Skeletal muscle tissue (tissue), 3 donors: ENCODE measurements at regions not wholly inside any gene's neighbourhood (a gene's known extent, or its start where the extent isn't known, plus 50 kb on each side); places are given as distances from the start of the nearest gene placed in this dataset.
"Not testable (repeated sequence)": the region's sequence is repeated elsewhere in the genome, so short reads cannot be mapped to it uniquely, and the experiment has no call there.

Experiments used
- H3K27ac ChIP-seq: one replicate; pipeline ENCODE4 v1.7.0; 2013; ENCODE audit warnings: mild to moderate bottlenecking, low read depth, low read length, inconsistent platforms
- H3K27me3 ChIP-seq, 3 donors: one replicate each; pipeline ENCODE4 v1.7.0; 2013; ENCODE audit warnings: low read length in 3 of 3; ENCODE audit not compliant: control insufficient read depth in 3 of 3, insufficient read depth in 3 of 3
- H3K36me3 ChIP-seq, 3 donors: one replicate each; pipeline ENCODE4 v1.7.0; 2013; ENCODE audit warnings: low read length in 3 of 3; ENCODE audit not compliant: control insufficient read depth in 3 of 3, insufficient read depth in 3 of 3
- H3K4me1 ChIP-seq, 3 donors: one replicate each; pipeline ENCODE4 v1.7.0; 2013; ENCODE audit warnings: low read length in 3 of 3, mild to moderate bottlenecking in 3 of 3; ENCODE audit not compliant: control insufficient read depth in 3 of 3, insufficient read depth in 3 of 3
- H3K4me3 ChIP-seq, 3 donors: one replicate each; pipeline ENCODE4 v1.7.0; 2013; ENCODE audit warnings: low read length in 3 of 3
- H3K9ac ChIP-seq, 3 donors: one replicate each; pipeline ENCODE4 v1.7.0; 2013; ENCODE audit warnings: low read length in 3 of 3, mild to moderate bottlenecking in 3 of 3, moderate library complexity in 2 of 3, low read depth in 1 of 3
- H3K9me3 ChIP-seq, 3 donors: one replicate each; pipeline ENCODE4 v1.7.0; 2013; ENCODE audit warnings: low read length in 3 of 3; ENCODE audit not compliant: control insufficient read depth in 3 of 3
- donor health status: Osteomylitis.

DNA sequence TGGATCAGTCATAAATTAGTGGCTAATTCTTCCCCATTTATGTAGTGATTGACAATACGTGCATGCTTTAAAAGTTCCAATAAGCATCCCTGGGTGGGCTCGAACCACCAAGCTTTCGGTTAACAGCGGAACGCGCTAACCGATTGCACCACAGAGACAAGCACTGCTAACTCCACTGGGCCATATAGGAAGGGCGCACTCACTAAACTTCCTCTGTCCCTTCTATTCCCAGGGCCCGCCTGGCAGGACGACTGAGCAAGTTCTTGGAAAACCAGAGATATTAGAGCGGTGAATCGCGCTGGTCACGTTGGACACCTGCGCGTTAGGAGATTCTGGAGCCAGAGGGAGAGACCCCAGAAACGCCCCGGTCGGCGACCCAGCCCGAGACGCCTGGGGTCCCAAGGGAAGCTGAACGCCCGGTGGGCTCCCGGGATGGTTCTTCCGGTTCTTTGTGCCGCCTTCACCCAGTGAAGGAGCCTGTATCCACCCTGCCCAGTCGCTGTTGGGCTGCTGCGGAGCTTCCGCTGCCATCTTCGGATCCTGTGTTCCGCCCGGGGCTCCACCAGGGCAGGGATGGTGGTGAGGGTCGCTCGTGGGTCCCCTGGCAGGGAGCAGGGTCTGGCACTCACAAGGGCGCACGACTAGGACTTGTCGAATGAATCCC, 62.8 kb downstream of the PPIAL4A start:
- H3K27me3 ChIP-seq, H3K36me3 ChIP-seq, H3K4me3 ChIP-seq, H3K27ac ChIP-seq, H3K9ac ChIP-seq, H3K4me1 ChIP-seq, H3K9me3 ChIP-seq: not testable (repeated sequence)

DNA sequence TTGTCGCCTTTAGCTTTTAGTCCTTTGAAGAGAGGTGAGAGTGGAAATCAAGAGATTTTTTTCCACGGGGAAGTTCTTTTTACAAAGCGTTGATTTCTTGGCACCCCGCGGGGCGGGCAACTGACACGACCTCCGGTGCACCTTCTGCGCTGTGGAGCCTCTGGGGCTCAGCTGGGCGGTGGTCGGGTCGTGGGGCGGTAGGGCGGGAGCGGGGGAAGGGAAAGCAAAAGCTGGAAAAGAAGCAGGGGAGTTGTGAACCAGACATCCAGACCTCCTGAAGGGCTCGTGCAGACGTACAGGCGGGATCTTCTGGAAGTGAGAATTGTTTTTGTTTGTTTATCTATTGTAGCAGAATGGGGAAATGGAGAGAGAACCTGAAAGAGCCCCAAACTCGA, 63.3 kb downstream of the PPIAL4A start:
- not testable (repeated sequence) for H3K27me3 ChIP-seq, H3K36me3 ChIP-seq, H3K9me3 ChIP-seq, H3K4me1 ChIP-seq, H3K9ac ChIP-seq, H3K4me3 ChIP-seq, H3K27ac ChIP-seq

DNA sequence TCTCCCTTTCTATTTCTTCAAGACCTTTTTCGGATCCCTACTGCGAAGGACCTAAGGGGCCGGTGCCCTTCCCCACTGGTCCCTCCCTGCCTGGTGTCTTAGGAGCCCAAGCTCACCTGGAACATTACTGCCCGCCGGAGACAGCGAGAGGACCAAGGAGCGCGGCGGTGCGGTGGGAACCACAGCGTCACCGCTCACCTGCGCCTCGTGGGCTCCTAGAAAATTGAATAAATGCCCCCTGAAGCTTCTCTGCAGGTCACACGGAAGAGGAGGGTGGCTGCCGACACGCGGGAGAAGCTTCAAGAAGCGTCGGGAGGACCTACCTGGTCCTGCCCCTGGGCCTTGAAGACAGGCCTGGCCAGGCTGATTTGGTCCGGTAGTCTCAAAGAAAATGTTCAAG, 65.2 kb downstream of the PPIAL4A start:
- Histone ChIP-seq H3K27me3 (no peaks in the 10 kb centered on the region), H3K27ac (no peak overlapping the region)

DNA sequence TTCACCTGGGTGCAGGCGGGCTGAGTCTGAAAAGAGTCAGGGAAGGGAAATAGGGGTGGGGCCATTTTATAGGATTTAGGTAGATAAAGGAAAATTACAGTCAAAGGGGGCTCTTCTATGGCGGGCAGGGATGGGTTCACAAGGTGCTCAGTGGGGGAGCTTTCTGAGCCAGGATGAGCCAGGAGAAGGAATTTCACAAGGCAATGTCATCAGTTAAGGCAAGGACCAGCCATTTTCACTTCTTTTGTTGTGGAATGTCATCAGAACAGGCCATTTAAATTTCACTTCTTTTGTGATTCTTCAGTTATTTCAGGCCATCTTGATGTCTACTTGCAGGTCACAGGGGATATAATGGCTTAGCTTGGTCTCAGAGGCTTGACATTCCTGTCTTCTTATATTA, 66.4 kb downstream of the PPIAL4A start:
- H3K4me3 ChIP-seq, H3K27me3 ChIP-seq, H3K4me1 ChIP-seq, H3K27ac ChIP-seq, H3K9me3 ChIP-seq, H3K9ac ChIP-seq, H3K36me3 ChIP-seq: not testable (repeated sequence)

More for the DNA sequence above, 65.2 kb downstream of the PPIAL4A start:
- no peak overlapping the region for H3K4me3 ChIP-seq
- H3K4me1 ChIP-seq: no peaks in the 10 kb centered on the region
- H3K9me3 ChIP-seq: no peaks in the 10 kb centered on the region
- no peaks in the 10 kb centered on the region for H3K36me3 ChIP-seq
- no peak overlapping the region for H3K9ac ChIP-seq

DNA sequence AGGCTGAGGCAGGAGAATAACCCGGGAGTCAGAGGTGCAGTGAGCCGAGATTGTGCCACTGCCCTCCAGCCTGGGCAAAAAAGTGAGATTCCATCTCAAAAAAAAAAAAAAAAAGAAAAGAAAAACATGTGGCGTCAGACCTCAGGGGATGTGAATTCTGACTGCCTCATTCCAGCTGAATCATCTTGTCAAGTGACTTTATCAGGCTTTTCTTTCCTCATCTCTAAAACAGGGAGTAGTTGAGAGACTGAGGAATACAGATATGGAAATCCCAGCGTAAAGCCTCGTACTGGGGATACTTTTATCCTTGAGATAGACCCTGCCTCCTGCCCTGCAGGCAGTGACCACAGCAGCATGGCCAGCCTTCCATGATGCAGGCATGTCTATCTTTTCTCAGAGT, 76.4 kb downstream of the PPIAL4A start:
- H3K9me3 ChIP-seq, H3K27ac ChIP-seq, H3K27me3 ChIP-seq, H3K4me1 ChIP-seq, H3K9ac ChIP-seq, H3K36me3 ChIP-seq, H3K4me3 ChIP-seq: not testable (repeated sequence)

DNA sequence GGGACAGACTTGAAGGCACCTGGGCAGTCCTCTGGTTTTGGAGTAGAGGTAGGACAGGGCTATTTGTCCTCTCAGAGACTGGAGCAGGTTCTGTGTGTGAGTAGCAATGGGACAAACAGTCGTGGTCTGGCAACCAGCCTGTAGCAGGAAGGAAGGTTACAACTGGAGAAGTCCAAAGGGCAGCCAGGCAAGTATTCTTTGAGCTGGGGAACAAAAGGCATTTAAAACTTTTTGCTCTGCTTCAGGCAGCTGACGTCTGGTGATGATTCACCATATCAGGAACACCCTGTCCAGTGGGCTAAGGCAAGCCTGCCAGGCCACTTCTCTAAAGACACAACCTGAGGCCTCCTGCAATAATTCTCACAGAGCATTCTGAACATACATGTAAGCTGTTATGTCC, 83.3 kb downstream of the PPIAL4A start:
- H3K36me3 ChIP-seq, H3K9me3 ChIP-seq, H3K27me3 ChIP-seq, H3K4me3 ChIP-seq, H3K27ac ChIP-seq, H3K9ac ChIP-seq, H3K4me1 ChIP-seq: not testable (repeated sequence)

DNA sequence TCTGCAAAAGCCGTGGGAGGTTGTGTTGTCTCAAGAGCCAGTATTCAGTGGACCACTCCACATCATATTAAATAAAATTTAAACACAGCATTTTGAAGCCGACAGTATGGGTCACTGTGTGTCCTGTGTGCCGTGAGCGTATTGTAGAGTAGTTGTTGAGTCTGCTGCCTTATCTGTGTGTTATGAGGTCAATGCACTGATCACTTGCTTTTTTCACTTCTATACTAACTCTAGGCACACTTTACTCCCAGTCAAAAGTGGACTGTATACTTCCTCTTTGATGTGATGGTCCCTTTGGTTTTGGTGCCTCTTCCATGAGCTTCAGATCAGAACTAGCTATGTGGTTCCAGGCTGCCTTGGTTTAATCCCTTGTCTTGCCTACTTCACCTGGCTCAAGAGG, 84.3 kb downstream of the PPIAL4A start:
- H3K9ac ChIP-seq, H3K27me3 ChIP-seq, H3K36me3 ChIP-seq, H3K27ac ChIP-seq, H3K9me3 ChIP-seq, H3K4me3 ChIP-seq, H3K4me1 ChIP-seq: not testable (repeated sequence)

DNA sequence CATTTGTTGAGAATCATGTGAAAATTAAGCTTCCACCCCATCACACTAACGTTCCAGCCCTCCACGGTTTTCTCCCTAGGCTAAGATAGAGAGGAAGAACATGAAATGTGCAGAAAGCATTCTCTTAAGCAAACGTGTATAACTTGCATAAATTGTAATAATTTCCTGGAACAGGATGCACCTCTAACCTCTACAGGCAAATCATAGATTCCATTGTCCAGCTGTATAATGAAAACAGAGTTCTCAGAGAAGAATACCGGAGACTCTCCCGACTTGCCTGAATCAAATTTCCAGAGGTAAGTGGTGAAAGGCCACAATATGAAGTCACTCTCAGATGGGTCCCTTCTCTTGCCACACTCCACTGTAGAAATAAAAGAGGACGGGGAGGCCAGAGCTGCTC, 87.7 kb downstream of the PPIAL4A start:
- not testable (repeated sequence) for H3K9ac ChIP-seq, H3K9me3 ChIP-seq, H3K4me1 ChIP-seq, H3K4me3 ChIP-seq, H3K27ac ChIP-seq, H3K27me3 ChIP-seq, H3K36me3 ChIP-seq

DNA sequence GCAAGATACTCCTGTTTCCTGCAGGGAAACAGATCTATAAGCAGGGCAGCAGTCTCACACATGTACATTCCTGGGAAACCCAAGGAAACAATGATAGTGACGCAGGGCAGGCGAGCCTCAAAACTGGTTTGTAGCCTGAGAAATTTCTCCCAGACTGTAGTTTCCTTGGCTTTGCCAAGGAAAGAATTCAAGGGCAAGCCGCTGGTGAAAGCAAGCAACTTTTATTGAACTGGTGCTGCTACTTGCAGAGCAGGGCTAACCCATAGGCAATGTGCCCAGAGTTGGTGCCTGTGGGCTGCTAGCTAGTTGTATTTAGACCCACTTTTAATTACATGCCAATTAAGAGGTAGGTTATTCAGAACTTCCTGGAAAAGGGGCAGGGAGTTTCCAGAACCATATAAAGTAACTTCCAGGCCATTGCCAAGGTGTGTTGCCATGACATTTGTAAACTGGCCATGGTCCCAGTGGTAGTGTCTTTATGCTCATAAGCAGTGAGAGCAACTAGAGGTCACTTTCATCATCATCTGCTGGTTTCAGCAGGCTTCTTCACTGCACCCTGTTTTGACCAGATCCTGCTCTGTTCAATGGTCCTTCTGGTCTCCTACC, 92.0 kb downstream of the PPIAL4A start:
- H3K4me1 ChIP-seq: not testable (repeated sequence)

DNA sequence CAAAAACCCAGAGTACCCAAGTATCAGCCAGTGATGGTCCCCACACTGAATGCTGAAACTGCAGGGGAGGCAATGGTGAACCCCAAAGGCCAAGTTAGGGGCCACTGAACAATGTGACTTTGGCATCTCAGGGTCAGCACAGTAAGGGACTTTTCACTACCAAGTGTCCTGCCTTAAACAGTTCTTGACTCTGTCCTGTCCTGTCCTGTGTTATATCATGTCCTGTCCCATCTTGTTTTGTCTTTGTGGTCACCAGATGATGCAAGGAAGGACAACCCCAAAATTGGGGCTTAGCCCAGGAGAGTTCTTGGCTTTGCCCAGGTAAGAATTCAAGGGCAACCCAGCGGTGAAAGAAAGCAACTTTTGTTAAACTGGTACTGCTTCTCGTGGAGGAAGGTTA, 105.0 kb downstream of the PPIAL4A start:
- H3K27me3 ChIP-seq, H3K4me3 ChIP-seq, H3K27ac ChIP-seq, H3K9me3 ChIP-seq, H3K4me1 ChIP-seq, H3K9ac ChIP-seq, H3K36me3 ChIP-seq: not testable (repeated sequence)

More for the DNA sequence above, 92.0 kb downstream of the PPIAL4A start:
- not testable (repeated sequence) for H3K27me3 ChIP-seq, H3K36me3 ChIP-seq, H3K4me3 ChIP-seq, H3K9me3 ChIP-seq, H3K27ac ChIP-seq, H3K9ac ChIP-seq

DNA sequence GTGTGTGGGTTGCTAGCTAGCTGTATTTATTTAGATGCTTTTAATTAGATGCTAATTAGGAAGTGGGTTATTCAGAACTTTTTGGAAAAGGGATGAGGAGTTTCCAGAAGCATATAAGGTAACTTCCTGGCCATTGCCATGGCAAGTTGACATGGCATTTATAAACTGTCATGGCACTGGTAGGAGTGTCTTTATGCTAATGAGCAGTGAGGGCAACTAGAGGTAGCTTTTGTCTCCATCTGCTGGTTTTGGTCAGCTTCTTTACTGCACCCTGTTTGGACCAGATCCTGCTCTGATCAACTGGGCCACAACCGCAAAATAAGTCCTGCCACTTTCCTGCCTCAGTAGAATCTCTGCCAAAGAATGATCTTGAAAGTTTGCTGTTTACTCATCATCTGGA, 105.5 kb downstream of the PPIAL4A start:
- H3K36me3 ChIP-seq, H3K9me3 ChIP-seq, H3K4me1 ChIP-seq, H3K27me3 ChIP-seq, H3K27ac ChIP-seq, H3K9ac ChIP-seq, H3K4me3 ChIP-seq: not testable (repeated sequence)
